Suprapubic skin (tissue), 4 donors: ENCODE measurements at regions not wholly inside any gene's neighbourhood (a gene's known extent, or its start where the extent isn't known, plus 50 kb on each side); places are given as distances from the start of the nearest gene placed in this dataset.

Experiments
- POLR2A ChIP-seq, 2 donors: fragments of 450-650 bp; IDR thresholded peaks; one replicate each; pipeline ENCODE4 v1.6.1; 2017; ENCODE audit warnings: antibody characterized with exemption in 2 of 2, mild to moderate bottlenecking in 2 of 2, moderate library complexity in 2 of 2
- POLR2AphosphoS5 ChIP-seq, 3 donors: sonication (generic); formaldehyde crosslinking; IDR thresholded peaks; one replicate each; pipeline ENCODE4 v1.6.1; 2017; ENCODE audit warnings: antibody characterized with exemption in 3 of 3
- TF ChIP-seq, protein P1 (sequence below), 2 donors: fragments of 200-600 bp in 1 of 2; fragments of 450-650 bp in 1 of 2; sonication (generic) in 1 of 2; IDR thresholded peaks; one replicate each; pipeline ENCODE4 v1.5.1; 2016 to 2019; ENCODE audit warnings: antibody characterized with exemption in 2 of 2, mild to moderate bottlenecking in 1 of 2, moderate library complexity in 1 of 2

DNA sequence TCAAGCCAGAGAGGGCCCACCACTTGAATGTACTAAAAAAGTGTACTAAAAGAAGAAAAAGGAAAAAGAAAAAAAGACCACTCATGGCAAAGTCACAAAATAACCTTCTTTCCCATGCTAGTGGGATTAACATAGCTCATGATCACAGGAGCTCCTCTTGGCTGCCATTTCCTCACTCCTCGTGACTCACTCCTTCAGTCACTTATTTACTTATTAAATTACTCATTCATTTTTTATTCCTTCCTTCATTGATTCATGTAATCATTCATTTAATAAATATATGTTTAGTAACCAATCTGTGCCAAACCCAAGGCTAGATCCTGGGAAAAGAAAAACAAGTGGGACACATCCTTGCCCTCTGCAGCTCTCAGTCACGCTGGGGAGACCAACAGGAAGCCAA, 300.5 kb downstream of the INSIG2 start:
- TF ChIP-seq POLR2A (IDR thresholded peaks at IDR 0.05) (no peak), POLR2AphosphoS5 (IDR thresholded peaks at IDR 0.05) (no peak)
- TF ChIP-seq, protein P1, sequence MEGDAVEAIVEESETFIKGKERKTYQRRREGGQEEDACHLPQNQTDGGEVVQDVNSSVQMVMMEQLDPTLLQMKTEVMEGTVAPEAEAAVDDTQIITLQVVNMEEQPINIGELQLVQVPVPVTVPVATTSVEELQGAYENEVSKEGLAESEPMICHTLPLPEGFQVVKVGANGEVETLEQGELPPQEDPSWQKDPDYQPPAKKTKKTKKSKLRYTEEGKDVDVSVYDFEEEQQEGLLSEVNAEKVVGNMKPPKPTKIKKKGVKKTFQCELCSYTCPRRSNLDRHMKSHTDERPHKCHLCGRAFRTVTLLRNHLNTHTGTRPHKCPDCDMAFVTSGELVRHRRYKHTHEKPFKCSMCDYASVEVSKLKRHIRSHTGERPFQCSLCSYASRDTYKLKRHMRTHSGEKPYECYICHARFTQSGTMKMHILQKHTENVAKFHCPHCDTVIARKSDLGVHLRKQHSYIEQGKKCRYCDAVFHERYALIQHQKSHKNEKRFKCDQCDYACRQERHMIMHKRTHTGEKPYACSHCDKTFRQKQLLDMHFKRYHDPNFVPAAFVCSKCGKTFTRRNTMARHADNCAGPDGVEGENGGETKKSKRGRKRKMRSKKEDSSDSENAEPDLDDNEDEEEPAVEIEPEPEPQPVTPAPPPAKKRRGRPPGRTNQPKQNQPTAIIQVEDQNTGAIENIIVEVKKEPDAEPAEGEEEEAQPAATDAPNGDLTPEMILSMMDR (IDR thresholded peaks at IDR 0.05) = no peak
